ENCODE measurements at regions not wholly inside any gene's neighbourhood (a gene's known extent, or its start where the extent isn't known, plus 50 kb on each side); places are given as distances from the start of the nearest gene placed in this dataset.

DNA sequence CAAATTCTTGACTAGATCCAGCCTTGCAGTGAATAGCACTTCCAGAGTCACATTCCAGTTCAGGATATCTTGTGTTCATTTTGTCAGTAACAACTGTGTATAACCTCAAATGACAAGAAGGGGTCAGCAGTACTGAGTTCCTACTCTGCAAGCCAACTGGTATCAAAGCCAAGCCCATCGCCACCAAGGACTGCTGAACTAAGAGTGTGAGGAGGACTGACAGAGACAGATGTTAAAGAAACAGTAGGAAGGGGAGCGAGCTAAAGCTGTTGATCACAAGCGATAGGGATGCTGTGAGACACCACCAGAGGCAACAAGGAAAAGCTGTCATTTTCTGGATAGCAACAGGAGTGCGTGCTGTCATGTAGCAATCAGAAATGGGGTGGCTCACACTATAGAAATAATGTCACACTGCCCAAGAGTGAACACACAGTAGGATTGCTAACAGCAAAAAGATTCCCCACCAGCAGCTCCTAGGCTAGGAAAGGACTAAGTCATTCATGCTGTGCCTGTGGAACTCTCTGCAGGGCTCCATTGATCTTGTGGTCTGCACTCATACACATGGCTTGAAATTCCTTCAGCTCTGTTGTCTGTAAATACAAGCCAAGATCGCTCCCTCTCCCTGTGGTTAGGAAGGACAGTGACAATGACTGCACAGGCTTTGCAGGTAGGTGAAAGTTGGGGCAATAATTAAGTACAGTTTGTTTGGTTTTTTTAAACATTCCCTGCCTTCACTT is 658.6 kb downstream of the NR2F1-AS1 start:
- TF ChIP-seq, protein P1, sequence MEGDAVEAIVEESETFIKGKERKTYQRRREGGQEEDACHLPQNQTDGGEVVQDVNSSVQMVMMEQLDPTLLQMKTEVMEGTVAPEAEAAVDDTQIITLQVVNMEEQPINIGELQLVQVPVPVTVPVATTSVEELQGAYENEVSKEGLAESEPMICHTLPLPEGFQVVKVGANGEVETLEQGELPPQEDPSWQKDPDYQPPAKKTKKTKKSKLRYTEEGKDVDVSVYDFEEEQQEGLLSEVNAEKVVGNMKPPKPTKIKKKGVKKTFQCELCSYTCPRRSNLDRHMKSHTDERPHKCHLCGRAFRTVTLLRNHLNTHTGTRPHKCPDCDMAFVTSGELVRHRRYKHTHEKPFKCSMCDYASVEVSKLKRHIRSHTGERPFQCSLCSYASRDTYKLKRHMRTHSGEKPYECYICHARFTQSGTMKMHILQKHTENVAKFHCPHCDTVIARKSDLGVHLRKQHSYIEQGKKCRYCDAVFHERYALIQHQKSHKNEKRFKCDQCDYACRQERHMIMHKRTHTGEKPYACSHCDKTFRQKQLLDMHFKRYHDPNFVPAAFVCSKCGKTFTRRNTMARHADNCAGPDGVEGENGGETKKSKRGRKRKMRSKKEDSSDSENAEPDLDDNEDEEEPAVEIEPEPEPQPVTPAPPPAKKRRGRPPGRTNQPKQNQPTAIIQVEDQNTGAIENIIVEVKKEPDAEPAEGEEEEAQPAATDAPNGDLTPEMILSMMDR (IDR thresholded peaks at IDR 0.05 in 2 of 3, conservative IDR thresholded peaks at IDR 0.05 in 1 of 3; ENCODE audit: control insufficient read depth in 2 of 3, extremely low read depth in 1 of 3, insufficient read depth in 1 of 3, low read depth in 3 of 3, low read length in 3 of 3) = no peak
- TF ChIP-seq TAF1 (IDR thresholded peaks at IDR 0.05; ENCODE audit: borderline replicate concordance, low read depth, low read length) = no peak
- no peak for TF ChIP-seq HDAC2 (IDR thresholded peaks at IDR 0.05)
- TF ChIP-seq TCF12 (IDR thresholded peaks at IDR 0.05; ENCODE audit: low read depth, low read length) = no peak
- no peak for TF ChIP-seq EZH2 (IDR thresholded peaks at IDR 0.05; ENCODE audit: borderline replicate concordance, control insufficient read depth, low read depth, low read length)
- no peak for TF ChIP-seq RB1 (IDR thresholded peaks at IDR 0.05; ENCODE audit: borderline replicate concordance)
- no peak for TF ChIP-seq HCFC1 (IDR thresholded peaks at IDR 0.05; ENCODE audit: low read length)
- no peak for TF ChIP-seq EP300 (IDR thresholded peaks at IDR 0.05; ENCODE audit: borderline replicate concordance in 1 of 2, control insufficient read depth in 1 of 2, low read depth in 2 of 2, low read length in 2 of 2)
- TF ChIP-seq, protein P2, sequence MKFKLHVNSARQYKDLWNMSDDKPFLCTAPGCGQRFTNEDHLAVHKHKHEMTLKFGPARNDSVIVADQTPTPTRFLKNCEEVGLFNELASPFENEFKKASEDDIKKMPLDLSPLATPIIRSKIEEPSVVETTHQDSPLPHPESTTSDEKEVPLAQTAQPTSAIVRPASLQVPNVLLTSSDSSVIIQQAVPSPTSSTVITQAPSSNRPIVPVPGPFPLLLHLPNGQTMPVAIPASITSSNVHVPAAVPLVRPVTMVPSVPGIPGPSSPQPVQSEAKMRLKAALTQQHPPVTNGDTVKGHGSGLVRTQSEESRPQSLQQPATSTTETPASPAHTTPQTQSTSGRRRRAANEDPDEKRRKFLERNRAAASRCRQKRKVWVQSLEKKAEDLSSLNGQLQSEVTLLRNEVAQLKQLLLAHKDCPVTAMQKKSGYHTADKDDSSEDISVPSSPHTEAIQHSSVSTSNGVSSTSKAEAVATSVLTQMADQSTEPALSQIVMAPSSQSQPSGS (IDR thresholded peaks at IDR 0.05; ENCODE audit: low read length) = no peak
- TF ChIP-seq CHD2 (IDR thresholded peaks at IDR 0.05; ENCODE audit: borderline replicate concordance, low read depth, low read length) = no peak
- TF ChIP-seq ZNF217 (IDR thresholded peaks at IDR 0.05) = no peak

Measured in GM12878 (cell line).